Osteocyte (in vitro differentiated cells): ENCODE measurements at regions not wholly inside any gene's neighbourhood (a gene's known extent, or its start where the extent isn't known, plus 50 kb on each side); places are given as distances from the start of the nearest gene placed in this dataset.

ENCODE experiments used
- DNase-seq: peaks from one replicate; pipeline ENCODE4 v3.0.0; 2021; ENCODE audit warnings: mixed read lengths; ENCODE audit not compliant: unreplicated experiment; ENCODE audit errors: extremely low spot score
- H3K27ac Mint-ChIP-seq: one replicate; pipeline ENCODE4 v1.8.0; 2021; ENCODE audit warnings: mild to moderate bottlenecking, mixed read lengths; ENCODE audit not compliant: unreplicated experiment
- H3K27me3 Mint-ChIP-seq: one replicate; pipeline ENCODE4 v1.8.0; 2021; ENCODE audit warnings: mixed read lengths; ENCODE audit not compliant: unreplicated experiment
- H3K36me3 Mint-ChIP-seq: one replicate; pipeline ENCODE4 v1.8.0; 2021; ENCODE audit warnings: mixed read lengths; ENCODE audit not compliant: unreplicated experiment
- H3K4me1 Mint-ChIP-seq: one replicate; pipeline ENCODE4 v1.8.0; 2021; ENCODE audit warnings: mixed read lengths; ENCODE audit not compliant: unreplicated experiment
- H3K4me3 Mint-ChIP-seq: one replicate; pipeline ENCODE4 v1.8.0; 2021; ENCODE audit warnings: mild to moderate bottlenecking, moderate library complexity, mixed read lengths; ENCODE audit not compliant: unreplicated experiment
- H3K9me3 Mint-ChIP-seq: one replicate; pipeline ENCODE4 v1.8.0; 2021; ENCODE audit warnings: mixed read lengths; ENCODE audit not compliant: unreplicated experiment
- CTCF ChIP-seq: fragments of 200-600 bp; sonication (generic); IDR thresholded peaks from 2 replicates; pipeline ENCODE4 v1.5.0; 2021; ENCODE audit warnings: antibody characterized with exemption, mild to moderate bottlenecking, moderate library complexity

- Mint-ChIP-seq H3K4me1 (no peaks in the 10 kb centered on the region), H3K4me3 (no peak overlapping the region), H3K9me3 (peaks cover 4% of the 10 kb centered on the region), H3K36me3 (no peaks in the 10 kb centered on the region), H3K27me3 (peaks cover 3% of the 10 kb centered on the region), H3K27ac (no peak overlapping the region)
- TF ChIP-seq CTCF: no peak
- no peak for DNase-seq
Measured at GRCh38 chrX:20715176-20715575, 448.5 kb upstream of the RPS6KA3 start.

GRCh38 chrX:20712811-20713210, 446.1 kb upstream of the RPS6KA3 start:
- DNase-seq: no peak

GRCh38 chrX:20711366-20711765, 444.7 kb upstream of the RPS6KA3 start:
- Mint-ChIP-seq H3K27ac (no peak overlapping the region), H3K4me1 (no peaks in the 10 kb centered on the region), H3K4me3 (no peak overlapping the region), H3K9me3 (peaks cover 16% of the 10 kb centered on the region), H3K36me3 (no peaks in the 10 kb centered on the region), H3K27me3 (peaks cover 4% of the 10 kb centered on the region)
- DNase-seq: no peak
- no peak for TF ChIP-seq CTCF

More at GRCh38 chrX:20712811-20713210, 446.1 kb upstream of the RPS6KA3 start:
- TF ChIP-seq CTCF: no peak
- Mint-ChIP-seq H3K27me3 (peaks cover 4% of the 10 kb centered on the region), H3K4me1 (no peaks in the 10 kb centered on the region), H3K27ac (no peak overlapping the region), H3K4me3 (no peak overlapping the region), H3K36me3 (no peaks in the 10 kb centered on the region), H3K9me3 (peaks cover 7% of the 10 kb centered on the region)

GRCh38 chrX:20693078-20693477, 426.4 kb upstream of the RPS6KA3 start:
- Mint-ChIP-seq H3K36me3 (no peaks in the 10 kb centered on the region), H3K4me1 (peaks cover 4% of the 10 kb centered on the region), H3K27me3 (no peaks in the 10 kb centered on the region), H3K4me3 (no peak overlapping the region), H3K27ac (no peak overlapping the region), H3K9me3 (peaks cover 23% of the 10 kb centered on the region)
- no peak for TF ChIP-seq CTCF
- DNase-seq: no peak

GRCh38 chrX:20686256-20686655, 419.5 kb upstream of the RPS6KA3 start:
- Mint-ChIP-seq H3K4me1 (no peaks in the 10 kb centered on the region), H3K27ac (no peak overlapping the region), H3K9me3 (peaks cover 8% of the 10 kb centered on the region), H3K27me3 (no peaks in the 10 kb centered on the region), H3K36me3 (no peaks in the 10 kb centered on the region), H3K4me3 (no peak overlapping the region)
- no peak for TF ChIP-seq CTCF
- no peak for DNase-seq
